ENCODE measurements at regions not wholly inside any gene's neighbourhood (a gene's known extent, or its start where the extent isn't known, plus 50 kb on each side); places are given as distances from the start of the nearest gene placed in this dataset.

- no peak overlapping the region for H3K27ac ChIP-seq
- TF ChIP-seq CTCF (IDR thresholded peaks at IDR 0.05), result no peak
- DNase-seq (ENCODE audit: low spot score), result no peak
- no peak overlapping the region for H3K4me3 ChIP-seq
These were observed 596.3 kb upstream of the CA10 start for GRCh38 chr17:52754838-52755237.

- DNase-seq (ENCODE audit: low spot score), result no peak
- Histone ChIP-seq H3K4me3 (no peak overlapping the region), H3K27ac (no peak overlapping the region)
- no peak for TF ChIP-seq CTCF (IDR thresholded peaks at IDR 0.05)
These were observed 592.5 kb upstream of the CA10 start for GRCh38 chr17:52751051-52751450.

GRCh38 chr17:52744179-52744578 is 585.7 kb upstream of the CA10 start:
- TF ChIP-seq CTCF (IDR thresholded peaks at IDR 0.05), result no peak
- Histone ChIP-seq H3K4me3 (no peak overlapping the region), H3K27ac (no peak overlapping the region)
- DNase-seq (ENCODE audit: low spot score), result no peak

GRCh38 chr17:52740006-52740405 is 581.5 kb upstream of the CA10 start:
- no peak for DNase-seq (ENCODE audit: low spot score)
- no peak for TF ChIP-seq CTCF (IDR thresholded peaks at IDR 0.05)
- Histone ChIP-seq H3K27ac (no peak overlapping the region), H3K4me3 (no peak overlapping the region)

- no peak overlapping the region for H3K4me3 ChIP-seq
- H3K27ac ChIP-seq, result no peak overlapping the region
- no peak for DNase-seq (ENCODE audit: low spot score)
- TF ChIP-seq CTCF (IDR thresholded peaks at IDR 0.05), result no peak
These were observed 580.3 kb upstream of the CA10 start for GRCh38 chr17:52738791-52739190.

- H3K4me3 ChIP-seq, result no peak overlapping the region
- DNase-seq (ENCODE audit: low spot score), result no peak
- TF ChIP-seq CTCF (IDR thresholded peaks at IDR 0.05), result no peak
- H3K27ac ChIP-seq, result no peak overlapping the region
These were observed 578.6 kb upstream of the CA10 start for GRCh38 chr17:52737071-52737470.

- no peak overlapping the region for H3K4me3 ChIP-seq
- no peak for TF ChIP-seq CTCF (IDR thresholded peaks at IDR 0.05)
These were observed 574.3 kb upstream of the CA10 start for GRCh38 chr17:52732841-52733240.

More at GRCh38 chr17:52732841-52733240, 574.3 kb upstream of the CA10 start:
- DNase-seq (ENCODE audit: low spot score), result no peak
- no peak overlapping the region for H3K27ac ChIP-seq
